Fibroblast of lung (primary cell): ENCODE measurements at regions not wholly inside any gene's neighbourhood (a gene's known extent, or its start where the extent isn't known, plus 50 kb on each side); places are given as distances from the start of the nearest gene placed in this dataset.

Source experiments
- CTCF ChIP-seq, 2 donors: IDR thresholded peaks in 1 of 2; conservative IDR thresholded peaks in 1 of 2; 1 replicate in 1 of 2; 2 replicates in 1 of 2; pipeline ENCODE4 v1.5.1; 2011 to 2012; ENCODE audit warnings: low read length in 2 of 2, control low read depth in 1 of 2, inconsistent platforms in 1 of 2, low read depth in 1 of 2, mild to moderate bottlenecking in 1 of 2
- EZH2 ChIP-seq: IDR thresholded peaks from 2 replicates; pipeline ENCODE4 v1.5.1; 2012; ENCODE audit warnings: low read length, control low read depth, mild to moderate bottlenecking; ENCODE audit errors: missing control alignments

GRCh38 chr7:118013252-118014010, 140.2 kb upstream of the CTTNBP2 start:
- TF ChIP-seq CTCF (conservative IDR thresholded peaks at IDR 0.05 in 1 of 2, IDR thresholded peaks at IDR 0.05 in 1 of 2; ENCODE audit: low read depth in 1 of 2, low read length in 2 of 2) (no peak), EZH2 (no peak)
